Stomach (tissue), 8 donors: ENCODE measurements at regions not wholly inside any gene's neighbourhood (a gene's known extent, or its start where the extent isn't known, plus 50 kb on each side); places are given as distances from the start of the nearest gene placed in this dataset.

Source experiments
- DNase-seq, 2 donors: peaks; one replicate each; pipeline versions ENCODE4 v3.0.0 to v3.0.0-alpha.2; 2013 to 2019
- H3K27ac ChIP-seq, 5 donors: fragments of 200-600 bp in 4 of 5; sonication (generic) in 4 of 5; one replicate each; pipeline ENCODE4 v1.5.1; 2013 to 2019; ENCODE audit warnings: mild to moderate bottlenecking in 1 of 5, moderate library complexity in 1 of 5
- H3K27me3 ChIP-seq, 3 donors: fragments of 200-600 bp; sonication (generic); one replicate each; pipeline ENCODE4 v1.5.1; 2017 to 2019; ENCODE audit warnings: mixed run types in 1 of 3
- H3K36me3 ChIP-seq, 4 donors: fragments of 200-600 bp; sonication (generic); 1 replicate in 3 of 4; 2 replicates in 1 of 4; pipeline ENCODE4 v1.5.1; 2016 to 2019
- H3K4me1 ChIP-seq, 4 donors: fragments of 200-600 bp; sonication (generic); one replicate each; pipeline ENCODE4 v1.5.1; 2016 to 2019
- H3K4me3 ChIP-seq, 4 donors: fragments of 200-600 bp; sonication (generic) in 3 of 4; one replicate each; pipeline ENCODE4 v1.5.1; 2016 to 2019; ENCODE audit warnings: mild to moderate bottlenecking in 1 of 4
- H3K9me3 ChIP-seq, 4 donors: fragments of 200-600 bp; sonication (generic); one replicate each; pipeline ENCODE4 v1.5.1; 2016 to 2019
- CTCF ChIP-seq, 7 experiments: fragments of 450-650 bp in 4 of 7; fragments of 200-600 bp in 3 of 7; sonication (generic) in 3 of 7; IDR thresholded peaks; one replicate each; pipeline ENCODE4 v1.5.1; 2016 to 2019; ENCODE audit warnings: antibody characterized with exemption in 7 of 7, control low read depth in 2 of 7, mild to moderate bottlenecking in 1 of 7
- EP300 ChIP-seq: sonication (generic); formaldehyde crosslinking; IDR thresholded peaks from one replicate; pipeline ENCODE4 v1.6.1; 2017; ENCODE audit warnings: antibody characterized with exemption
- POLR2A ChIP-seq, 4 donors: fragments of 450-650 bp; IDR thresholded peaks; one replicate each; pipeline ENCODE4 v1.6.1; 2016; ENCODE audit warnings: antibody characterized with exemption in 4 of 4, control low read depth in 2 of 4, mild to moderate bottlenecking in 1 of 4, moderate library complexity in 1 of 4
- POLR2AphosphoS5 ChIP-seq, 3 donors: sonication (generic); formaldehyde crosslinking; IDR thresholded peaks; one replicate each; pipeline ENCODE4 v1.6.1; 2016; ENCODE audit warnings: antibody characterized with exemption in 3 of 3
- WGBS, 5 donors: extraction: QIAGEN DNeasy Blood & Tissue Kit in 3 of 5; methylation state at CpG; one replicate each; pipeline versions ENCODE4 v1.1.5 to v1.1.7; 2013 to 2018; 5-methylcytosine and 5-hydroxymethylcytosine counted together
- intact Hi-C: fragments of 100-400 bp; cut with DNase I; formaldehyde crosslinking; loops from one replicate; pipeline ENCODE4 v1.15.1; 2023; ENCODE audit warnings: low total_unique reads
- donor health status: healthy with polysubstance abuse.
- donor health status: Bipolar disorder and iron deficiency.
- donor health status: healthy.

GRCh38 chr21:16302851-16303282 is 573.1 kb downstream of the USP25 start:
- 40 to 60% (median 54%) methylated on average over 4 of the region's 4 CpGs for WGBS, 5 donors
- TF ChIP-seq EP300 (no peak), POLR2AphosphoS5 (IDR thresholded peaks at IDR 0.05) (peak in 1 of 3 donors; percentile 7), POLR2A (IDR thresholded peaks at IDR 0.05) (no peak), CTCF (IDR thresholded peaks at IDR 0.05) (no peak)
- intact Hi-C loops, result no loop called here
- H3K4me1 ChIP-seq, result no peaks in the 10 kb centered on the region
- H3K27ac ChIP-seq, result peak overlapping the region in 3 of 5 donors; percentile 24 to 53 (median 52)
- no peaks in the 10 kb centered on the region for H3K9me3 ChIP-seq
- no peak for DNase-seq
- H3K36me3 ChIP-seq, result no peaks in the 10 kb centered on the region
- no peaks in the 10 kb centered on the region for H3K27me3 ChIP-seq
- no peak overlapping the region for H3K4me3 ChIP-seq

- intact Hi-C loops, result no loop called here
- no peak for TF ChIP-seq EP300
- TF ChIP-seq CTCF (IDR thresholded peaks at IDR 0.05), result no peak
- no peak for TF ChIP-seq POLR2A (IDR thresholded peaks at IDR 0.05)
- TF ChIP-seq POLR2AphosphoS5 (IDR thresholded peaks at IDR 0.05), result no peak
- H3K9me3 ChIP-seq, result no peaks in the 10 kb centered on the region
- H3K27me3 ChIP-seq, result no peaks in the 10 kb centered on the region
- H3K27ac ChIP-seq, result no peak overlapping the region
- H3K36me3 ChIP-seq, result no peaks in the 10 kb centered on the region
- H3K4me1 ChIP-seq, result no peaks in the 10 kb centered on the region
- no peak for DNase-seq
- WGBS, 5 donors, result 54 to 72% (median 65%) methylated on average over 6 of the region's 6 CpGs
- no peak overlapping the region for H3K4me3 ChIP-seq
Observed at GRCh38 chr21:16304174-16305095, 574.7 kb downstream of the USP25 start.

GRCh38 chr21:16305686-16306085 is 575.9 kb downstream of the USP25 start:
- no peaks in the 10 kb centered on the region for H3K4me1 ChIP-seq
- intact Hi-C loops, result no loop called here
- H3K36me3 ChIP-seq, result no peaks in the 10 kb centered on the region
- peak in 1 of 2 donors; percentile 30 for DNase-seq
- H3K27me3 ChIP-seq, result no peaks in the 10 kb centered on the region
- H3K4me3 ChIP-seq, result no peak overlapping the region
- no peaks in the 10 kb centered on the region for H3K9me3 ChIP-seq
- peak overlapping the region in 1 of 5 donors; percentile 14 for H3K27ac ChIP-seq
- WGBS, 5 donors, result 54 to 63% (median 60%) methylated on average over 6 of the region's 6 CpGs
- TF ChIP-seq POLR2A (IDR thresholded peaks at IDR 0.05), result no peak
- TF ChIP-seq EP300, result no peak
- TF ChIP-seq POLR2AphosphoS5 (IDR thresholded peaks at IDR 0.05), result no peak
- no peak for TF ChIP-seq CTCF (IDR thresholded peaks at IDR 0.05)

- TF ChIP-seq POLR2AphosphoS5 (IDR thresholded peaks at IDR 0.05) (no peak), POLR2A (IDR thresholded peaks at IDR 0.05) (no peak), EP300 (no peak), CTCF (IDR thresholded peaks at IDR 0.05) (no peak)
- intact Hi-C loops, result no loop called here
- no peaks in the 10 kb centered on the region for H3K27me3 ChIP-seq
- H3K36me3 ChIP-seq, result no peaks in the 10 kb centered on the region
- H3K4me1 ChIP-seq, result no peaks in the 10 kb centered on the region
- peak overlapping the region in 2 of 5 donors; percentile 0 to 7 for H3K27ac ChIP-seq
- DNase-seq, result no peak
- no peak overlapping the region for H3K4me3 ChIP-seq
- no peaks in the 10 kb centered on the region for H3K9me3 ChIP-seq
Observed at GRCh38 chr21:16307256-16307655, 577.5 kb downstream of the USP25 start.
